Endothelial cell of umbilical vein (primary cell): ENCODE measurements at regions not wholly inside any gene's neighbourhood (a gene's known extent, or its start where the extent isn't known, plus 50 kb on each side); places are given as distances from the start of the nearest gene placed in this dataset.

Experiments used
- BruUV-seq: library from RNA; stranded (reverse); fragments of 400-500 nt; replicated peaks from 2 replicates; lab custom pipeline; 2021; lab: Mats Ljungman, UMichigan
- CTCF ChIA-PET: fragments of 300-600, 350-600 bp; sonication (Branson Sonifier 250); formaldehyde crosslinking; loops from one replicate; lab custom pipeline; 2021; ENCODE audit warnings: antibody characterized with exemption, inconsistent platforms; lab: Charles Lee
- POLR2A ChIA-PET: fragments of 300-600, 350-600 bp; sonication (Branson Sonifier 250); formaldehyde crosslinking; loops from one replicate; lab custom pipeline; 2021; ENCODE audit warnings: antibody characterized with exemption, inconsistent platforms; lab: Charles Lee
- DNase-seq: peaks from one replicate; pipeline ENCODE4 v3.0.0-alpha.2; 2011; ENCODE audit warnings: low read depth, low spot score
- FAIRE-seq: peaks from 2 replicates; lab custom pipeline; 2011; peaks lifted over from hg19 to GRCh38; lab: Jason Lieb, UNC
- H2AFZ ChIP-seq: 2 replicates; pipeline ENCODE4 v1.6.0; 2012; ENCODE audit warnings: low read depth, low read length, control low read depth, inconsistent platforms
- H3K27ac ChIP-seq: 2 replicates; pipeline ENCODE4 v1.5.1; 2011; ENCODE audit warnings: low read depth, mild to moderate bottlenecking, control low read depth, low read length, moderate library complexity; ENCODE audit not compliant: insufficient read depth
- H3K27me3 ChIP-seq, 2 experiments: 2 replicates each; pipeline versions ENCODE4 v1.6.0 to v1.6.1; 2011; ENCODE audit warnings: low read length in 2 of 2, mixed read lengths in 1 of 2; ENCODE audit not compliant: control insufficient read depth in 2 of 2, insufficient read depth in 2 of 2
- H3K36me3 ChIP-seq, 2 experiments: 2 replicates in 1 of 2; 3 replicates in 1 of 2; pipeline ENCODE4 v1.5.1; 2011; ENCODE audit warnings: low read length in 2 of 2, mild to moderate bottlenecking in 1 of 2, moderate library complexity in 1 of 2; ENCODE audit not compliant: control insufficient read depth in 2 of 2, insufficient read depth in 2 of 2; ENCODE audit errors: extremely low read depth in 1 of 2
- H3K4me1 ChIP-seq: 3 replicates; pipeline ENCODE4 v1.5.1; 2011; ENCODE audit warnings: mild to moderate bottlenecking, low read length; ENCODE audit not compliant: control insufficient read depth, insufficient read depth; ENCODE audit errors: extremely low read depth
- H3K4me2 ChIP-seq: 2 replicates; pipeline ENCODE4 v1.6.1; 2011; ENCODE audit warnings: low read length, control low read depth, mixed read lengths; ENCODE audit not compliant: insufficient read depth
- H3K4me3 ChIP-seq, 3 experiments: fragments of 200-600 bp in 1 of 3; sonication (generic), shearing (Covaris generic) in 1 of 3; replicated peaks in 1 of 3; 2 replicates each; pipeline ENCODE4 v1.5.1; 2011 to 2016; ENCODE audit warnings: control low read depth in 3 of 3, low read length in 3 of 3, mild to moderate bottlenecking in 2 of 3, inconsistent platforms in 1 of 3, low read depth in 1 of 3, moderate library complexity in 1 of 3; ENCODE audit not compliant: insufficient read depth in 1 of 3
- H3K79me2 ChIP-seq: 2 replicates; pipeline ENCODE4 v1.6.0; 2012; ENCODE audit warnings: low read length, inconsistent platforms; ENCODE audit not compliant: control insufficient read depth, insufficient read depth
- H3K9ac ChIP-seq: replicated peaks from 2 replicates; pipeline ENCODE3; 2011; ENCODE audit warnings: low read length, control low read depth; ENCODE audit not compliant: insufficient read depth; ENCODE audit errors: extremely low read depth
- H3K9me1 ChIP-seq: replicated peaks from 3 replicates; pipeline ENCODE4 v1.6.0; 2011; ENCODE audit warnings: mild to moderate bottlenecking, low read length; ENCODE audit not compliant: control insufficient read depth, insufficient read depth; ENCODE audit errors: extremely low read depth
- H3K9me3 ChIP-seq: replicated peaks from 2 replicates; pipeline ENCODE4 v1.5.1; 2012; ENCODE audit warnings: low read length, inconsistent platforms; ENCODE audit not compliant: control insufficient read depth, insufficient read depth
- H4K20me1 ChIP-seq: replicated peaks from 2 replicates; pipeline ENCODE3; 2011; ENCODE audit warnings: mild to moderate bottlenecking, low read length; ENCODE audit not compliant: control insufficient read depth, insufficient read depth; ENCODE audit errors: extremely low read depth
- EZH2 ChIP-seq: IDR thresholded peaks from 2 replicates; pipeline ENCODE4 v1.6.1; 2012; ENCODE audit warnings: borderline replicate concordance, low read depth, mild to moderate bottlenecking, moderate library complexity, low read length, inconsistent platforms; ENCODE audit not compliant: severe bottlenecking
- FOS ChIP-seq: IDR thresholded peaks from 2 replicates; pipeline ENCODE4 v1.6.1; 2011; ENCODE audit warnings: mild to moderate bottlenecking, low read length, moderate library complexity, borderline replicate concordance; ENCODE audit not compliant: insufficient read depth
- GATA2 ChIP-seq: IDR thresholded peaks from 2 replicates; pipeline ENCODE4 v1.7.0; 2011; ENCODE audit warnings: low read depth, mild to moderate bottlenecking, moderate library complexity, mixed read lengths, low read length; ENCODE audit not compliant: insufficient read length, insufficient read depth
- JUN ChIP-seq: IDR thresholded peaks from 2 replicates; pipeline ENCODE4 v1.6.1; 2011; ENCODE audit warnings: borderline replicate concordance, low read depth; ENCODE audit not compliant: insufficient read length, insufficient read depth
- MYC ChIP-seq: IDR thresholded peaks from one replicate; pipeline ENCODE4 v1.6.1; 2011; ENCODE audit warnings: mild to moderate bottlenecking, low read depth, low read length
- POLR2A ChIP-seq: IDR thresholded peaks from 2 replicates; pipeline ENCODE4 v1.6.1; 2012; ENCODE audit warnings: low read depth, mild to moderate bottlenecking, control low read depth, low read length
- POLR2AphosphoS5 ChIP-seq: IDR thresholded peaks from 2 replicates; pipeline ENCODE4 v1.6.1; 2012; ENCODE audit warnings: low read depth, mild to moderate bottlenecking, control low read depth, low read length, moderate library complexity; ENCODE audit not compliant: insufficient read depth
- dilution Hi-C: fragments of 300-500 bp; cut with MboI; formaldehyde crosslinking; loops from one replicate; pipeline ENCODE4 v1.15.0; 2019; ENCODE audit warnings: low sequenced_read_pairs; ENCODE audit not compliant: extremely low pct_ligation_motif_present
- intact Hi-C: fragments of 100-400 bp; cut with micrococcal nuclease; formaldehyde crosslinking; loops from one replicate; pipeline ENCODE4 v1.10.0; 2022
- TF ChIP-seq, protein P1 (sequence below): IDR thresholded peaks from 2 replicates; pipeline ENCODE4 v1.6.1; 2011; ENCODE audit not compliant: insufficient read depth, insufficient read length
- TF ChIP-seq, protein P2 (sequence below), 2 donors: IDR thresholded peaks; 1 replicate in 1 of 2; 2 replicates in 1 of 2; pipeline ENCODE4 v1.5.1; 2011; ENCODE audit warnings: low read length in 2 of 2, mild to moderate bottlenecking in 2 of 2, moderate library complexity in 2 of 2, control low read depth in 1 of 2, inconsistent platforms in 1 of 2, low read depth in 1 of 2; ENCODE audit not compliant: insufficient read depth in 1 of 2; ENCODE audit errors: extremely low read depth in 1 of 2

DNA sequence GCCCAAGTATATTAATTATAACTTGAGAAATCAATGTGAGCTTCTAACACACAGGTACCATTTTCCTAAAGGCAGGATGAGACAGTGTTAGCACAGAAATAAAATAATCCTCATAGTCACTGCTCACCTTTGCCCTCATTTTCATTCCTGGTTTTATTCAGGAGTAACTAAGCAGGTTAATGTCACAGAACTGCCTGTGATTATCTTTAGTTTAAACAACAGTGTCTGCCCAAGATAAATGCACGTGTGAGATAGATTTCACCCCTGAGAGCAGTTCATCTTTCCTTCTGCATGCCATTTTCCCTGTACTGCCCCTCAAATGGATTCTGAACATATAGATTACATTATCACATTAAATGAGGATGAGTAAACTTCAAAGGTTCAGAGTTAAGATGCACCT lies 250.7 kb downstream of the RMST start:
- no TSS peak for BruUV-seq
- no peak for FAIRE-seq
- TF ChIP-seq EZH2: no peak
- no peak for TF ChIP-seq MYC
- no peak for TF ChIP-seq FOS
- no peak for TF ChIP-seq GATA2
- no peak for TF ChIP-seq POLR2AphosphoS5
- no peaks in the 10 kb centered on the region for H3K9me1 ChIP-seq
- no peak overlapping the region for H3K27ac ChIP-seq
- no peak overlapping the region for H3K4me3 ChIP-seq
- no peaks in the 10 kb centered on the region for H3K36me3 ChIP-seq
- H3K27me3 ChIP-seq: no peaks in the 10 kb centered on the region
- intact Hi-C loops (no loop called here), dilution Hi-C loops (no loop called here)
- ChIA-PET CTCF (no interaction called here), POLR2A (no interaction called here)
- H3K79me2 ChIP-seq: no peaks in the 10 kb centered on the region
- H3K4me1 ChIP-seq: no peaks in the 10 kb centered on the region
- H3K4me2 ChIP-seq: no peak overlapping the region
- H2AFZ ChIP-seq: no peak overlapping the region
- H4K20me1 ChIP-seq: no peaks in the 10 kb centered on the region
- no peak overlapping the region for H3K9ac ChIP-seq
- no peak for DNase-seq
- H3K9me3 ChIP-seq: no peaks in the 10 kb centered on the region

DNA sequence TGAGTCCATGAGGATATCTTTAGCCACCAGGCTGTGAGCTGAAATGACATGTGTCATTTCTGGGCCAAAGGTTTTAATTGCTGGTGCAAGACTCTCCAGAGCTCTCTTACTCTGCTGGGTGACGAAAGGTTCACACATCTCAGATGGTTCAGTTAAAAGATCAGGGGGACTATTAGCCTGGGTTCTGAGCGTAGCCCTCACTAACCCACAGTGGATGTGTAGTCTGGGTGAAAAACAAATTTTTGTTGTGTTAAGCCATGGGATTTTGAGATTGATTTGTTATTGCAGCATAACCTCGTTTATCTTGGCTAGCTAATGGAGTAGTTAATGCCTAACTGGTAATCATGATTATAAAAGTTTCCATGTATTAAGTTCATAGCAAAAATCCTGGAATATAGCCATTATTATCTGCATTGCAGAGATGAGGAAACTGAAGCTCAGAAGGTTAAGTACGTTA lies 251.5 kb downstream of the RMST start:
- H3K4me1 ChIP-seq: no peaks in the 10 kb centered on the region
- ChIA-PET CTCF (no interaction called here), POLR2A (no interaction called here)
- no peak overlapping the region for H3K9ac ChIP-seq
- FAIRE-seq (no peak), DNase-seq (no peak)
- dilution Hi-C loops (no loop called here), intact Hi-C loops (no loop called here)
- H3K4me2 ChIP-seq: no peak overlapping the region
- no peaks in the 10 kb centered on the region for H4K20me1 ChIP-seq
- H2AFZ ChIP-seq: no peak overlapping the region
- no peaks in the 10 kb centered on the region for H3K36me3 ChIP-seq
- H3K9me3 ChIP-seq: no peaks in the 10 kb centered on the region
- no peak overlapping the region for H3K27ac ChIP-seq
- no peaks in the 10 kb centered on the region for H3K9me1 ChIP-seq
- TF ChIP-seq FOS (no peak), POLR2A (no peak), EZH2 (no peak), JUN (no peak), GATA2 (no peak), POLR2AphosphoS5 (no peak), MYC (no peak)
- TF ChIP-seq, protein P1, sequence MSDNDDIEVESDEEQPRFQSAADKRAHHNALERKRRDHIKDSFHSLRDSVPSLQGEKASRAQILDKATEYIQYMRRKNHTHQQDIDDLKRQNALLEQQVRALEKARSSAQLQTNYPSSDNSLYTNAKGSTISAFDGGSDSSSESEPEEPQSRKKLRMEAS: no peak
- TF ChIP-seq, protein P2, sequence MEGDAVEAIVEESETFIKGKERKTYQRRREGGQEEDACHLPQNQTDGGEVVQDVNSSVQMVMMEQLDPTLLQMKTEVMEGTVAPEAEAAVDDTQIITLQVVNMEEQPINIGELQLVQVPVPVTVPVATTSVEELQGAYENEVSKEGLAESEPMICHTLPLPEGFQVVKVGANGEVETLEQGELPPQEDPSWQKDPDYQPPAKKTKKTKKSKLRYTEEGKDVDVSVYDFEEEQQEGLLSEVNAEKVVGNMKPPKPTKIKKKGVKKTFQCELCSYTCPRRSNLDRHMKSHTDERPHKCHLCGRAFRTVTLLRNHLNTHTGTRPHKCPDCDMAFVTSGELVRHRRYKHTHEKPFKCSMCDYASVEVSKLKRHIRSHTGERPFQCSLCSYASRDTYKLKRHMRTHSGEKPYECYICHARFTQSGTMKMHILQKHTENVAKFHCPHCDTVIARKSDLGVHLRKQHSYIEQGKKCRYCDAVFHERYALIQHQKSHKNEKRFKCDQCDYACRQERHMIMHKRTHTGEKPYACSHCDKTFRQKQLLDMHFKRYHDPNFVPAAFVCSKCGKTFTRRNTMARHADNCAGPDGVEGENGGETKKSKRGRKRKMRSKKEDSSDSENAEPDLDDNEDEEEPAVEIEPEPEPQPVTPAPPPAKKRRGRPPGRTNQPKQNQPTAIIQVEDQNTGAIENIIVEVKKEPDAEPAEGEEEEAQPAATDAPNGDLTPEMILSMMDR (IDR thresholded peaks at IDR 0.05; ENCODE audit: extremely low read depth in 1 of 2, insufficient read depth in 1 of 2, low read depth in 1 of 2, low read length in 2 of 2): no peak
- H3K79me2 ChIP-seq: no peaks in the 10 kb centered on the region
- no TSS peak for BruUV-seq
- H3K4me3 ChIP-seq: no peak overlapping the region
- H3K27me3 ChIP-seq: no peaks in the 10 kb centered on the region
